ENCODE measurements at regions not wholly inside any gene's neighbourhood (a gene's known extent, or its start where the extent isn't known, plus 50 kb on each side); places are given as distances from the start of the nearest gene placed in this dataset.

GRCh38 chr5:51997949-51998348 lies 614.7 kb downstream of the ISL1 start:
- TF ChIP-seq CTCF (conservative IDR thresholded peaks at IDR 0.05; ENCODE audit: low read length) (no peak), EZH2phosphoT487 (IDR thresholded peaks at IDR 0.05; ENCODE audit: borderline replicate concordance) (no peak)
